Peyer's patch (tissue), 4 donors: ENCODE measurements at regions not wholly inside any gene's neighbourhood (a gene's known extent, or its start where the extent isn't known, plus 50 kb on each side); places are given as distances from the start of the nearest gene placed in this dataset.
"Not testable (repeated sequence)": the region's sequence is repeated elsewhere in the genome, so short reads cannot be mapped to it uniquely, and the experiment has no call there.

ENCODE experiments used
- CTCF ChIP-seq, 6 experiments: fragments of 450-650 bp in 4 of 6; fragments of 200-600 bp in 2 of 6; sonication (generic) in 1 of 6; IDR thresholded peaks; one replicate each; pipeline ENCODE4 v1.5.1; 2017 to 2019; ENCODE audit warnings: antibody characterized with exemption in 6 of 6, mild to moderate bottlenecking in 3 of 6, moderate library complexity in 1 of 6
- POLR2A ChIP-seq, 2 donors: fragments of 450-650 bp; IDR thresholded peaks; one replicate each; pipeline ENCODE4 v1.5.1; 2017; ENCODE audit warnings: antibody characterized with exemption in 2 of 2, mild to moderate bottlenecking in 2 of 2, moderate library complexity in 2 of 2

DNA sequence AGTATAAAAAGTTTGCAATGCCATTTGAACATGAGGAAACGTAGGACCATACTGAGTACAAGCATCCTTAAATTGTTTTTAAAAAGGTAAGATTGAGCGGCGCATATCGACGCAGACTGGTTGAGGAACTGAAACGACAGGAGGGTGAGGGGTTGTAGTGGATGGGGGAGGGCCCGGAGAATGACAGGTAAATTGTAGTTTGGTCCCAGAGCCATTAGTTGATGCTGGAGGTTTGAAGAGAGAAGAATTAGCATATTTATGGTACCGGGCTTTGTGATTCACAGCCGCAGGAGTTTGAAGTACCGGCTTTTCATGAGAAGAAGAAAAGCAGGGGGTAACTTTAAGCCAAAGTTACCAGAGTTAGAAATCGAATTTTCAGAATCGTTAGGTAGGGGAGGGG is 179.5 kb downstream of the OTOP1 start:
- TF ChIP-seq CTCF, POLR2A (IDR thresholded peaks at IDR 0.05): not testable (repeated sequence)
